Neuronal stem cell (in vitro differentiated cells): ENCODE measurements at regions not wholly inside any gene's neighbourhood (a gene's known extent, or its start where the extent isn't known, plus 50 kb on each side); places are given as distances from the start of the nearest gene placed in this dataset.

Experiments
- DNase-seq: peaks from one replicate; pipeline ENCODE4 v3.0.0-alpha.2; 2013; ENCODE audit warnings: low spot score
- H2AFZ ChIP-seq: one replicate; pipeline ENCODE4 v1.6.1; 2013; ENCODE audit warnings: mild to moderate bottlenecking, low read length, inconsistent platforms
- H2AK5ac ChIP-seq: 2 replicates; pipeline ENCODE4 v1.6.1; 2013; ENCODE audit warnings: low read depth, mild to moderate bottlenecking, inconsistent platforms, low read length, moderate library complexity, mixed read lengths
- H2BK120ac ChIP-seq: 2 replicates; pipeline ENCODE4 v1.6.1; 2013; ENCODE audit warnings: low read depth, mild to moderate bottlenecking, inconsistent platforms, low read length, moderate library complexity, mixed read lengths
- H2BK12ac ChIP-seq: one replicate; pipeline ENCODE4 v1.6.1; 2013; ENCODE audit warnings: low read length, inconsistent platforms
- H2BK15ac ChIP-seq: 2 replicates; pipeline ENCODE4 v1.6.1; 2013; ENCODE audit warnings: mild to moderate bottlenecking, low read length, inconsistent platforms, mixed read lengths
- H2BK5ac ChIP-seq: one replicate; pipeline ENCODE4 v1.6.1; 2013; ENCODE audit warnings: inconsistent platforms, mild to moderate bottlenecking, low read length, moderate library complexity
- H3K14ac ChIP-seq: one replicate; pipeline ENCODE4 v1.6.1; 2013; ENCODE audit warnings: low read length, inconsistent platforms
- H3K18ac ChIP-seq: 2 replicates; pipeline ENCODE4 v1.6.1; 2013; ENCODE audit warnings: low read length, inconsistent platforms
- H3K23ac ChIP-seq: 2 replicates; pipeline ENCODE4 v1.6.1; 2013; ENCODE audit warnings: low read depth, mild to moderate bottlenecking, mixed read lengths, low read length, inconsistent platforms; ENCODE audit not compliant: poor library complexity
- H3K27ac ChIP-seq: replicated peaks from 3 replicates; pipeline ENCODE4 v1.5.1; 2013; ENCODE audit warnings: low read length, inconsistent platforms
- H3K27me3 ChIP-seq, 3 experiments: 2 replicates each; pipeline ENCODE4 v1.6.1; 2013; ENCODE audit warnings: low read length in 3 of 3, mild to moderate bottlenecking in 2 of 3, inconsistent platforms in 1 of 3, low read depth in 1 of 3, mixed read lengths in 1 of 3, moderate library complexity in 1 of 3; ENCODE audit not compliant: control insufficient read depth in 3 of 3, insufficient read depth in 3 of 3
- H3K36me3 ChIP-seq, 2 donors: replicated peaks in 1 of 2; 2 replicates each; pipeline ENCODE4 v1.6.1; 2013; ENCODE audit warnings: low read length in 2 of 2; ENCODE audit not compliant: control insufficient read depth in 2 of 2, insufficient read depth in 2 of 2
- H3K4ac ChIP-seq: 2 replicates; pipeline ENCODE4 v1.6.1; 2013; ENCODE audit warnings: inconsistent platforms, mild to moderate bottlenecking, low read length, moderate library complexity
- H3K4me1 ChIP-seq, 2 donors: 1 replicate in 1 of 2; 2 replicates in 1 of 2; pipeline ENCODE4 v1.6.1; 2013; ENCODE audit warnings: low read length in 2 of 2, low read depth in 1 of 2; ENCODE audit not compliant: control insufficient read depth in 2 of 2, insufficient read depth in 1 of 2
- H3K4me2 ChIP-seq: one replicate; pipeline ENCODE4 v1.6.1; 2013; ENCODE audit warnings: mild to moderate bottlenecking, low read length, inconsistent platforms; ENCODE audit not compliant: insufficient read depth, poor library complexity, severe bottlenecking
- H3K4me3 ChIP-seq, 2 donors: 2 replicates each; pipeline ENCODE4 v1.5.1; 2013; ENCODE audit warnings: low read length in 2 of 2, mild to moderate bottlenecking in 2 of 2, inconsistent platforms in 1 of 2, moderate library complexity in 1 of 2
- H3K79me1 ChIP-seq: one replicate; pipeline ENCODE4 v1.6.1; 2013; ENCODE audit warnings: low read depth, mild to moderate bottlenecking, inconsistent platforms, low read length, moderate library complexity
- H3K9ac ChIP-seq: one replicate; pipeline ENCODE4 v1.6.1; 2013; ENCODE audit warnings: mild to moderate bottlenecking, low read depth, low read length, inconsistent platforms; ENCODE audit not compliant: poor library complexity
- H3K9me3 ChIP-seq, 2 donors: replicated peaks in 1 of 2; 2 replicates each; pipeline versions ENCODE3 to v1.6.1; 2013; ENCODE audit warnings: low read length in 2 of 2, mild to moderate bottlenecking in 2 of 2, inconsistent platforms in 1 of 2, low read depth in 1 of 2, mixed read lengths in 1 of 2, moderate library complexity in 1 of 2; ENCODE audit not compliant: control insufficient read depth in 2 of 2, insufficient read depth in 1 of 2
- H4K8ac ChIP-seq: one replicate; pipeline ENCODE4 v1.6.1; 2013; ENCODE audit warnings: low read depth, mild to moderate bottlenecking, inconsistent platforms, low read length, moderate library complexity
- H4K91ac ChIP-seq: one replicate; pipeline ENCODE4 v1.6.1; 2013; ENCODE audit warnings: low read length, low read depth, mild to moderate bottlenecking, inconsistent platforms; ENCODE audit not compliant: poor library complexity
- WGBS, 2 donors: extraction: QIAGEN DNeasy Blood & Tissue Kit; methylation state at CpG; one replicate each; pipeline ENCODE4 v1.1.7; 2013; ENCODE audit warnings: missing lambda C conversion rate in 2 of 2, mixed read lengths in 1 of 2; ENCODE audit not compliant: insufficient read length in 2 of 2, insufficient replicate concordance in 1 of 2; ENCODE audit errors: extremely low coverage in 2 of 2; 5-methylcytosine and 5-hydroxymethylcytosine counted together

GRCh38 chr1:79732950-79733349 lies 726.4 kb upstream of the ADGRL4 start:
- no peak overlapping the region for H2AFZ ChIP-seq
- H3K18ac ChIP-seq, result no peak overlapping the region
- no peaks in the 10 kb centered on the region for H3K27me3 ChIP-seq
- no peak overlapping the region for H2AK5ac ChIP-seq
- no peak overlapping the region for H3K9ac ChIP-seq
- no peak overlapping the region for H4K8ac ChIP-seq
- H2BK15ac ChIP-seq, result no peak overlapping the region
- H3K4me3 ChIP-seq, result no peak overlapping the region
- peaks cover 0 to 2% of the 10 kb centered on the region in 2 donors for H3K4me1 ChIP-seq
- DNase-seq, result no peak
- no peak overlapping the region for H3K14ac ChIP-seq
- no peak overlapping the region for H2BK120ac ChIP-seq
- no peak overlapping the region for H3K4me2 ChIP-seq
- no peak overlapping the region for H2BK12ac ChIP-seq
- H3K27ac ChIP-seq, result no peak overlapping the region
- no peak overlapping the region for H3K23ac ChIP-seq
- no peaks in the 10 kb centered on the region for H3K9me3 ChIP-seq
- no peak overlapping the region for H2BK5ac ChIP-seq
- no peak overlapping the region for H4K91ac ChIP-seq
- no peaks in the 10 kb centered on the region for H3K79me1 ChIP-seq
- no peaks in the 10 kb centered on the region for H3K36me3 ChIP-seq
- H3K4ac ChIP-seq, result no peak overlapping the region

- Histone ChIP-seq H3K18ac (no peak overlapping the region), H3K4me2 (no peak overlapping the region), H3K79me1 (no peaks in the 10 kb centered on the region), H3K23ac (no peak overlapping the region), H3K27ac (no peak overlapping the region), H3K9ac (no peak overlapping the region), H2BK5ac (no peak overlapping the region), H3K36me3 (no peaks in the 10 kb centered on the region), H3K14ac (no peak overlapping the region), H4K91ac (no peak overlapping the region), H2BK120ac (no peak overlapping the region), H3K9me3 (peaks cover 0 to 3% of the 10 kb centered on the region in 2 donors), H3K4me1 (no peaks in the 10 kb centered on the region), H4K8ac (no peak overlapping the region), H3K4me3 (no peak overlapping the region), H2BK15ac (no peak overlapping the region), H2AK5ac (no peak overlapping the region), H3K27me3 (no peaks in the 10 kb centered on the region), H2BK12ac (no peak overlapping the region), H2AFZ (no peak overlapping the region), H3K4ac (no peak overlapping the region)
- DNase-seq, result no peak
- no CpG with 5 or more reads among the region's 2 CpGs for WGBS, 2 donors
Observed at GRCh38 chr1:79726911-79727310, 720.4 kb upstream of the ADGRL4 start.

GRCh38 chr1:79726321-79726720 lies 719.8 kb upstream of the ADGRL4 start:
- Histone ChIP-seq H3K4me2 (no peak overlapping the region), H3K14ac (no peak overlapping the region), H3K18ac (no peak overlapping the region), H4K91ac (no peak overlapping the region), H3K79me1 (no peaks in the 10 kb centered on the region), H3K4ac (no peak overlapping the region), H2BK15ac (no peak overlapping the region), H3K9me3 (peaks cover 0 to 3% of the 10 kb centered on the region in 2 donors), H2AK5ac (no peak overlapping the region), H3K4me1 (no peaks in the 10 kb centered on the region), H3K9ac (no peak overlapping the region), H3K27ac (no peak overlapping the region), H3K36me3 (no peaks in the 10 kb centered on the region), H2BK12ac (no peak overlapping the region), H3K23ac (no peak overlapping the region), H4K8ac (no peak overlapping the region), H2BK120ac (no peak overlapping the region), H2AFZ (peak overlapping the region; percentile 0), H2BK5ac (no peak overlapping the region), H3K27me3 (no peaks in the 10 kb centered on the region), H3K4me3 (no peak overlapping the region)
- DNase-seq, result no peak
- no CpG with 5 or more reads among the region's 2 CpGs for WGBS, 2 donors

GRCh38 chr1:79716447-79716846 lies 709.9 kb upstream of the ADGRL4 start:
- Histone ChIP-seq H3K27ac (no peak overlapping the region), H2AK5ac (no peak overlapping the region), H3K4ac (no peak overlapping the region), H2BK12ac (no peak overlapping the region), H3K23ac (no peak overlapping the region), H2BK15ac (no peak overlapping the region), H3K4me1 (peaks cover 2 to 3% of the 10 kb centered on the region in 2 donors), H3K4me3 (no peak overlapping the region), H4K8ac (no peak overlapping the region), H4K91ac (no peak overlapping the region), H3K4me2 (no peak overlapping the region), H3K9me3 (peaks cover 2 to 15% of the 10 kb centered on the region in 2 donors), H3K27me3 (no peaks in the 10 kb centered on the region), H3K14ac (no peak overlapping the region), H3K79me1 (no peaks in the 10 kb centered on the region), H3K36me3 (no peaks in the 10 kb centered on the region), H2BK120ac (no peak overlapping the region), H2BK5ac (no peak overlapping the region), H3K18ac (no peak overlapping the region), H3K9ac (no peak overlapping the region), H2AFZ (peak overlapping the region; percentile 10)
- DNase-seq, result peak; percentile 23
